Lower leg skin (tissue), 3 donors: ENCODE measurements at regions not wholly inside any gene's neighbourhood (a gene's known extent, or its start where the extent isn't known, plus 50 kb on each side); places are given as distances from the start of the nearest gene placed in this dataset.

Source experiments
- CTCF ChIP-seq, 3 donors: fragments of 450-650 bp; IDR thresholded peaks; one replicate each; pipeline ENCODE4 v1.5.1; 2016; ENCODE audit warnings: antibody characterized with exemption in 3 of 3, mild to moderate bottlenecking in 3 of 3, moderate library complexity in 2 of 3
- POLR2A ChIP-seq, 2 donors: fragments of 450-650 bp; IDR thresholded peaks; one replicate each; pipeline ENCODE4 v1.6.1; 2016 to 2017; ENCODE audit warnings: antibody characterized with exemption in 2 of 2, mild to moderate bottlenecking in 1 of 2, moderate library complexity in 1 of 2

GRCh38 chr11:37926772-37927171 is 1328.7 kb upstream of the RAG2 start:
- TF ChIP-seq POLR2A (IDR thresholded peaks at IDR 0.05) = no peak
- no peak for TF ChIP-seq CTCF (IDR thresholded peaks at IDR 0.05)
